WTC11 (cell line): ENCODE measurements at regions not wholly inside any gene's neighbourhood (a gene's known extent, or its start where the extent isn't known, plus 50 kb on each side); places are given as distances from the start of the nearest gene placed in this dataset.

Experiments
- ATAC-seq: fragments of 200-7000 bp; cut with Tn5 transposase; 2 replicates; pipeline ENCODE4 v1.10.0; 2021; ENCODE audit warnings: mild to moderate bottlenecking, moderate library complexity
- CTCF ChIA-PET: fragments of 300-600 bp; sonication (Branson Sonifier 250); formaldehyde crosslinking; loops from one replicate; lab custom pipeline; 2021; ENCODE audit warnings: antibody characterized with exemption; lab: Charles Lee
- POLR2A ChIA-PET: fragments of 350-600 bp; sonication (Branson Sonifier 250); formaldehyde crosslinking; loops from one replicate; lab custom pipeline; 2021; ENCODE audit warnings: antibody characterized with exemption; lab: Charles Lee
- DNase-seq: peaks from one replicate; pipeline ENCODE4 v3.0.0; 2021; ENCODE audit warnings: low spot score
- H3K27ac Mint-ChIP-seq: 2 replicates; pipeline ENCODE4 v1.8.0; 2021; ENCODE audit warnings: mixed read lengths
- H3K27me3 Mint-ChIP-seq: 2 replicates; pipeline ENCODE4 v1.8.0; 2021; ENCODE audit warnings: low read depth, mild to moderate bottlenecking, moderate library complexity, mixed read lengths
- H3K36me3 Mint-ChIP-seq: 2 replicates; pipeline ENCODE4 v1.8.0; 2021; ENCODE audit warnings: mixed read lengths
- H3K4me1 Mint-ChIP-seq: 2 replicates; pipeline ENCODE4 v1.8.0; 2022; ENCODE audit warnings: mixed read lengths
- H3K4me3 Mint-ChIP-seq: 2 replicates; pipeline ENCODE4 v1.8.0; 2021; ENCODE audit warnings: mild to moderate bottlenecking, moderate library complexity, mixed read lengths
- H3K9me3 Mint-ChIP-seq: 2 replicates; pipeline ENCODE4 v1.8.0; 2021; ENCODE audit warnings: mixed read lengths
- ARID4B ChIP-seq: sonication (generic); formaldehyde crosslinking; IDR thresholded peaks from 2 replicates; pipeline ENCODE4 v1.8.0; 2023; ENCODE audit warnings: missing genetic modification reagents, mild to moderate bottlenecking, borderline replicate concordance
- CDX4 ChIP-seq: fragments of 250-450 bp; sonication (Bioruptor Pico); IDR thresholded peaks from 2 replicates; pipeline ENCODE4 v1.9.0; 2021; ENCODE audit warnings: moderate library complexity, mild to moderate bottlenecking, inconsistent platforms, borderline replicate concordance
- CTCF ChIP-seq: fragments of 200-600 bp; IDR thresholded peaks from 2 replicates; pipeline ENCODE4 v1.8.0; 2022; ENCODE audit warnings: antibody characterized with exemption
- ELF4 ChIP-seq: sonication (generic); formaldehyde crosslinking; IDR thresholded peaks from 2 replicates; pipeline ENCODE4 v1.8.1; 2022; ENCODE audit warnings: low read depth, mild to moderate bottlenecking, moderate library complexity, missing genetic modification reagents
- EMX1 ChIP-seq: fragments of 250-450 bp; sonication (Bioruptor Pico); IDR thresholded peaks from 2 replicates; pipeline ENCODE4 v1.8.0; 2021; ENCODE audit warnings: mild to moderate bottlenecking
- GTF2I ChIP-seq: fragments of 250-450 bp; sonication (Bioruptor Pico); conservative IDR thresholded peaks from 2 replicates; pipeline ENCODE4 v1.4.0; 2021; ENCODE audit warnings: mild to moderate bottlenecking
- HMGXB4 ChIP-seq: sonication (generic); formaldehyde crosslinking; IDR thresholded peaks from 2 replicates; pipeline ENCODE4 v1.8.1; 2023; ENCODE audit warnings: mild to moderate bottlenecking, moderate library complexity, missing genetic modification reagents
- JAZF1 ChIP-seq: fragments of 250-450 bp; sonication (Bioruptor Pico); IDR thresholded peaks from 2 replicates; pipeline ENCODE4 v1.9.0; 2021; ENCODE audit warnings: moderate library complexity, mild to moderate bottlenecking, inconsistent platforms
- NFATC4 ChIP-seq: fragments of 250-450 bp; sonication (Bioruptor Pico); IDR thresholded peaks from 2 replicates; pipeline ENCODE4 v1.9.0; 2021; ENCODE audit warnings: mild to moderate bottlenecking
- NR1H2 ChIP-seq: sonication (generic); formaldehyde crosslinking; IDR thresholded peaks from 2 replicates; pipeline ENCODE4 v1.9.0; 2021; ENCODE audit warnings: mild to moderate bottlenecking, moderate library complexity, missing genetic modification reagents
- NR2C2 ChIP-seq: sonication (generic); formaldehyde crosslinking; IDR thresholded peaks from 2 replicates; pipeline ENCODE4 v1.8.0; 2022; ENCODE audit warnings: mild to moderate bottlenecking, missing genetic modification reagents
- STAT6 ChIP-seq: sonication (generic); formaldehyde crosslinking; conservative IDR thresholded peaks from 2 replicates; pipeline ENCODE4 v1.8.1; 2023; ENCODE audit warnings: mild to moderate bottlenecking, low read depth, missing genetic modification reagents, moderate library complexity
- USF2 ChIP-seq: sonication (generic); formaldehyde crosslinking; IDR thresholded peaks from 2 replicates; pipeline ENCODE4 v1.8.1; 2023; ENCODE audit warnings: mild to moderate bottlenecking, missing genetic modification reagents, moderate library complexity
- ZNF121 ChIP-seq: sonication (generic); formaldehyde crosslinking; IDR thresholded peaks from 2 replicates; pipeline ENCODE4 v1.8.0; 2023; ENCODE audit warnings: missing genetic modification reagents
- ZNF396 ChIP-seq: fragments of 250-450 bp; sonication (Bioruptor Pico); IDR thresholded peaks from 2 replicates; pipeline ENCODE4 v1.8.0; 2021; ENCODE audit warnings: mild to moderate bottlenecking, moderate library complexity, borderline replicate concordance
- ZNF416 ChIP-seq: fragments of 250-450 bp; sonication (Bioruptor Pico); IDR thresholded peaks from 2 replicates; pipeline ENCODE4 v1.9.0; 2021; ENCODE audit warnings: mild to moderate bottlenecking, inconsistent platforms
- TF ChIP-seq, protein P1 (sequence below): sonication (generic); formaldehyde crosslinking; IDR thresholded peaks from 2 replicates; pipeline ENCODE4 v1.8.0; 2022; ENCODE audit warnings: mild to moderate bottlenecking, missing genetic modification reagents
- TF ChIP-seq, protein P2 (sequence below): fragments of 250-450 bp; sonication (Bioruptor Pico); IDR thresholded peaks from 2 replicates; pipeline ENCODE4 v1.9.0; 2021; ENCODE audit warnings: mild to moderate bottlenecking, borderline replicate concordance

DNA sequence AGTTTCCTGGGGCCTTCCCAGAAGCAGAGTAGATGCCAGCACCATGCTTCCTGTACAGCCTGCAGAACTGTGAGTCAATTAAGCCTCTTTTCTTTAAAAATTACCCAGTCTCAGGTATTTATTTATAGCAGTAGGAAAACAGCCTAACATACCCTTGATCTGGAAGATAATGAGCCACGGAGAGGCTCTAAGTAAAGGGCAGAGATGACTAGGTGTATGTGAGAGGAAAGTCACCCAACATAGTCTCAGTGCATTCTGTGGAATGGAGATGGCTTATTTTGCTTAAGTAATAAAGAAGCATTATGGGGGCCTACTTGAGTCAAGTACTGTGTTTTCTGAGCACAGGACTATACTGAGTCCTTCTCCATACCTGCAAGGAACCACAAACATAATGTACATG lies 199.5 kb downstream of the CPEB2 start:
- Mint-ChIP-seq H3K9me3 (peaks cover 24% of the 10 kb centered on the region), H3K36me3 (peaks cover 20% of the 10 kb centered on the region), H3K4me3 (no peak overlapping the region), H3K27ac (no peak overlapping the region), H3K4me1 (peaks cover 31% of the 10 kb centered on the region), H3K27me3 (no peaks in the 10 kb centered on the region)
- no peak for DNase-seq
- ChIA-PET POLR2A (no interaction called here), CTCF (no interaction called here)
- TF ChIP-seq NFATC4 (CRISPR knock-in tag) (no peak), GTF2I (no peak), ZNF396 (CRISPR knock-in tag) (no peak), ZNF416 (CRISPR knock-in tag) (no peak), ELF4 (CRISPR knock-in tag) (no peak), CTCF (no peak), NR2C2 (CRISPR knock-in tag) (no peak), USF2 (no peak), EMX1 (CRISPR knock-in tag) (no peak), STAT6 (CRISPR knock-in tag) (no peak), HMGXB4 (no peak), NR1H2 (CRISPR knock-in tag) (no peak), JAZF1 (no peak), CDX4 (CRISPR knock-in tag) (no peak), ZNF121 (CRISPR knock-in tag) (no peak)
- TF ChIP-seq, protein P1, sequence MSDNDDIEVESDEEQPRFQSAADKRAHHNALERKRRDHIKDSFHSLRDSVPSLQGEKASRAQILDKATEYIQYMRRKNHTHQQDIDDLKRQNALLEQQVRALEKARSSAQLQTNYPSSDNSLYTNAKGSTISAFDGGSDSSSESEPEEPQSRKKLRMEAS (CRISPR knock-in tag), result no peak
- no peak for ATAC-seq

DNA sequence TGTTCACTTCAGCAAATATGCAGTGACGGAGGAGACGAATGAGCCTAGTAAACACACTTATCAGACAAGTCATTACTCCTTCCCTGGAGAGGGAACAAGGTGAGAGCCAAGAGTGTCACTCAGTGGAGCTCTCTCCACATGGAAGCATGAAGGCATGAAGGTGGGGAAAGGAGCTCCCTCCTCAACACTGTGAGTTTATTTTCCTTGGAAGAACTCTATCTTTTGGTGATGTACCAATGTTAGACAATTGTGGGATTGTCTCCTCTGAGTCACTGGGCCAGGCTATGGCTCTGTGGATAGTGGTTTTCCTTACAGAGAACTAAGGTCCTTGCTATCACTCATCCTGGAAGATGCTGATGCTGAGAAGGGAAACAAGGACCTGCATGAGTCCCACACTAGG lies 200.2 kb downstream of the CPEB2 start:
- ChIA-PET CTCF (no interaction called here), POLR2A (no interaction called here)
- no peaks in the 10 kb centered on the region for H3K27me3 Mint-ChIP-seq
- no peak for ATAC-seq
- peaks cover 24% of the 10 kb centered on the region for H3K4me1 Mint-ChIP-seq
- H3K4me3 Mint-ChIP-seq, result no peak overlapping the region
- H3K9me3 Mint-ChIP-seq, result peaks cover 31% of the 10 kb centered on the region
- DNase-seq, result no peak
- peaks cover 27% of the 10 kb centered on the region for H3K36me3 Mint-ChIP-seq
- H3K27ac Mint-ChIP-seq, result no peak overlapping the region
- TF ChIP-seq ARID4B (CRISPR knock-in tag), result no peak
- TF ChIP-seq, protein P2, sequence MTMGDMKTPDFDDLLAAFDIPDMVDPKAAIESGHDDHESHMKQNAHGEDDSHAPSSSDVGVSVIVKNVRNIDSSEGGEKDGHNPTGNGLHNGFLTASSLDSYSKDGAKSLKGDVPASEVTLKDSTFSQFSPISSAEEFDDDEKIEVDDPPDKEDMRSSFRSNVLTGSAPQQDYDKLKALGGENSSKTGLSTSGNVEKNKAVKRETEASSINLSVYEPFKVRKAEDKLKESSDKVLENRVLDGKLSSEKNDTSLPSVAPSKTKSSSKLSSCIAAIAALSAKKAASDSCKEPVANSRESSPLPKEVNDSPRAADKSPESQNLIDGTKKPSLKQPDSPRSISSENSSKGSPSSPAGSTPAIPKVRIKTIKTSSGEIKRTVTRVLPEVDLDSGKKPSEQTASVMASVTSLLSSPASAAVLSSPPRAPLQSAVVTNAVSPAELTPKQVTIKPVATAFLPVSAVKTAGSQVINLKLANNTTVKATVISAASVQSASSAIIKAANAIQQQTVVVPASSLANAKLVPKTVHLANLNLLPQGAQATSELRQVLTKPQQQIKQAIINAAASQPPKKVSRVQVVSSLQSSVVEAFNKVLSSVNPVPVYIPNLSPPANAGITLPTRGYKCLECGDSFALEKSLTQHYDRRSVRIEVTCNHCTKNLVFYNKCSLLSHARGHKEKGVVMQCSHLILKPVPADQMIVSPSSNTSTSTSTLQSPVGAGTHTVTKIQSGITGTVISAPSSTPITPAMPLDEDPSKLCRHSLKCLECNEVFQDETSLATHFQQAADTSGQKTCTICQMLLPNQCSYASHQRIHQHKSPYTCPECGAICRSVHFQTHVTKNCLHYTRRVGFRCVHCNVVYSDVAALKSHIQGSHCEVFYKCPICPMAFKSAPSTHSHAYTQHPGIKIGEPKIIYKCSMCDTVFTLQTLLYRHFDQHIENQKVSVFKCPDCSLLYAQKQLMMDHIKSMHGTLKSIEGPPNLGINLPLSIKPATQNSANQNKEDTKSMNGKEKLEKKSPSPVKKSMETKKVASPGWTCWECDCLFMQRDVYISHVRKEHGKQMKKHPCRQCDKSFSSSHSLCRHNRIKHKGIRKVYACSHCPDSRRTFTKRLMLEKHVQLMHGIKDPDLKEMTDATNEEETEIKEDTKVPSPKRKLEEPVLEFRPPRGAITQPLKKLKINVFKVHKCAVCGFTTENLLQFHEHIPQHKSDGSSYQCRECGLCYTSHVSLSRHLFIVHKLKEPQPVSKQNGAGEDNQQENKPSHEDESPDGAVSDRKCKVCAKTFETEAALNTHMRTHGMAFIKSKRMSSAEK (CRISPR knock-in tag), result no peak
